Stimulated activated CD4-positive, alpha-beta T cell treated with anti-CD3 and anti-CD28 coated beads, Interleukin-15, amount 100 ng/mL, for 48 hours (primary cell): ENCODE measurements at regions not wholly inside any gene's neighbourhood (a gene's known extent, or its start where the extent isn't known, plus 50 kb on each side); places are given as distances from the start of the nearest gene placed in this dataset.

Experiments
- DNase-seq, 2 donors: peaks; one replicate each; pipeline ENCODE4 v3.0.0-alpha.2; 2020; ENCODE audit warnings: low read depth in 2 of 2

DNA sequence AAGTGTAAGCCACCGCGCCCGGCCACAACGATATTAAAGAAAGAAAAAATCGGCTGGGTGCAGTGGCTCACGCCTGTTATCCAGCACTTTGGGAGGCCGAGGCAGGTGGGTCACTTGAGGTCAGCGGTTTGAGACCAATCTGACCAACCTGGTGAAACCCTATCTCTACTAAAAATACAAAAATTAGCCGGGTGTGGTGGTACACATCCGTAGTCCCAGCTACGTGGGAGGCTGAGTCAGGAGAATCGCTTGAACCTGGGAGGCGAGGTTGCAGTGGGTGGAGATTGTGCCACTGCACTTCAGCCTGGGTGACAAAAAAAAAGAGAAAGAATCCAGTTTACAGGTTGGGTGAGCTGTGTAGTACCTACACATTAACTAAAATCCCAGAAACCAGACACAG is 99.9 kb upstream of the CACNA1A start:
- no peak for DNase-seq

DNA sequence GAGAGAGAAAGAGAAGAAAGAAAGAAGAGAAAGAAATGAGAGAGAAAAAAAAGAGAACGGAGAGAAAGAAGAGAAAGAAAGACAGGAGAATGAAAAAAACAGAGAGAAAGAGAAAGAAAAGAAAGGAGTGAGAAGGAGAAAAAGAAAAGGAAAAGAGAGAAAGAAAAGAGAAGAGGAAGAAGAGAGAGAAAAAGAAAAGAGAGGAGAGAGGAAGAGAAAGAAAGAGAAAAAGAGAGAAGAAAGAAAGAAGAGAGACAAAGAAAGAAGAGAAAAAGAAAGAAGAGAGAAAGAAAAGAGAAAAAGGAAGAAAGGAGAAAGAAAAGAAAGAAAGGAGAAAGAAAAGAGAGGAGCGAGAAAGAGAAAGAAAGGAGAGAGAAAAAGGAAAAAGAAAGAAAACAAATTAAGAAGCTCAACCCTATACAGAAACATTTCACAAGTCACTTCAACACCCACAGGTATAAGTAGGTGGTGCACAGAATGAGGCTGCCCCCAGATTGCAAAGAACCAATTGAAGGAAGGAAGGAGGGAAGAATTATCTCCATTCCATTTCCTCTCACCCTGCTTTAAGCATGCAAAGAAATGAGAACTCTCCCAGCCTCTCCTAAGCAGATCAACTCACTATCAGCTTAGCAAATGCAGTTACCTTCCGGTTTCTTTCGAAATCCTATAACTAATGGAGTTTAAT is 98.8 kb upstream of the CACNA1A start:
- DNase-seq, result no peak

DNA sequence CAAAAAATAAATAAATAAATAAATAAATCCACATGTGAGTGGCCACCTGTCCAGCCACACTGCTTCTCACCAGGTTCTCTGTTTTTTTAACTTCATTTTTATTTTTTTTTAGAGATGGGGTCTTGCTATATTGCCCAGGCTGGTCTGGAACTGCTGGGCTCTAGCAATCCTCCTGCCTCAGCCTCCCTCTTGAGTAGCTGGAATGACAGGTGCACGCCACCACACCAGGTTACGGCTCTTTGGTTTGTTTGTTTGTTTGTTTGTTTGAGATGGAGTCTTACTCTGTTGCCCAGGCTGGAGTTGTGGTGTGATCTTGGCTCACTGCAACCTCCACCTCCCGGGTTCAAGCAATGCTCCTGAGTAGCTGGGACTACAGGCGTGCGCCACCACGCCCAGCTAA is 94.5 kb upstream of the CACNA1A start:
- DNase-seq, result no peak

DNA sequence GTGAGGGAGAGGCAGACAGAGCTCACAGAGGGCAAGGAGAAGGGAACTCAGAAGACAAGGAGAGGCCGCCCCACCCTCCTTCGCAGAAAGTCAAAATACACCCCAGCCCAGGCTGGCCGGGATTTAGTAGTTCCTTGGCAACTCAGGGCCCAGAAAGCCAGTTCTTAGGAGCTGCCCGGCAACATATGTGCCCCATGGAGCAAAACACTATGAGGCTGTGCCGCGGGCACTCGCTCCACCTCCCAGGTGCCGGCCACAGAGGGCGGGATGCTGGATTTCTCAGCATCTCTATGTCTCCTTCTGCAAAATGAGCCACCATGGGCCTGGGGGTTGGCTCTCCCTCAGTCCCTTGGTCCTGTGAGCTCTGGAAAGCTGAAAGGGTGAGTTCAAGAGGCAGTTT is 93.8 kb upstream of the CACNA1A start:
- no peak for DNase-seq

DNA sequence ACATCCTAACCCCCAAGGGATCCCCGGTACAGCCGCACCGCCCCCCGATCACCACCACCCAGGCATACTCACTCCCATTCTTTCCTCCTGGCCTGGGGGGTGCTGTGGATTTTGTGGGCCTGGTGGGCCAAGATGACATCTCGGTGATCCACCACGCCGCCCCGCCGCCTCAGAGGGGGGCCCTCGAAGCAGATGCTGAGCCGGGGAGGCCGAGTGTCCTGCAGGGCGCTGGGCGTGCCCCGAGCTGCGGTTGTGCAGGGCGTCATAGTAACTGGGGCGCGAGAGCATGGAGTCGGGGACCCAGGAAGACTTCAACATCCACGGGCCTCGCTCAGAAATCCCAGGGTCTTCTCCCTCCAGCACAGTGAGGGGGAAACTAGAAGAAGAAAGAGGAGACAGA is 93.4 kb upstream of the CACNA1A start:
- no peak for DNase-seq

DNA sequence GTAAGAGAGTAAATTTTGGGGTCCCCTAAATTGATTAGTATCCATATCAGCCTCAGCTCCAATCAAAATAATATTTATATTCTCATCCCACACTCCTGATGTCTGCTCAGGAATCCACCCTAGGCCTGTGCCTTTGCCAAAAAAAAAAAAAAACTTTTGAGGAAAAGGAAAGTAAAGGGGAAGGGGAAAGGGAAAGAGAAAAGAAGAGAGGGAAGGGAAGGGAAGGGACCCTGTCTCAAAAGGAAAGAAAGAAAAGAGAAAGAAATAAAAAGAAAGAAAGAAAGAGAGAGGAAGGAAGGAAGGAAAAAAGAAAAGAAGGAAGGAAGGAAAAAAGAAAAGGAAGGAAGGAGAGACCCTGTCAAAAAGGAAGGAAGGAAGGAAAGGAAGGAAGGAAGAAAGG is 91.8 kb upstream of the CACNA1A start:
- DNase-seq, result no peak

DNA sequence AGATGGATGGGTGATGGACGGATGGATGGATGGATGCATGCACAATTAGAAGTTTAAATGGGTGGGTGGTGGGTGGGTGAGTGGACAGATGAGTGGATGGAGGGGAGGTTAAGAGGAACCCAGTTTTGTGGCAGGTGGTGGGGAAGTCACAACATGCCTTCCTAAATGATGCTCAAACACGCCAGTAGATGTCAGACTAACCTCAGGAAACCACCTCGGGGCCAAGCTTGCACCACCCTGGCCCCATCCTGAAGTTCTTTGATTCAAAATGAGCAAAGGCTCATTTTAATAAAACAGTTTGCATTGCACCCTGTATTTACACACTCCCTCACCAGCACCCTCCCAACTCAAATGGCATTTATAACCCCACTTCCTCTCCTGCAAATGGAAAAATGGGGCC is 91.4 kb upstream of the CACNA1A start:
- DNase-seq, result peak; percentile 23 to 24

GRCh38 chr19:13588957-13589833 is 82.9 kb upstream of the CACNA1A start:
- peak; percentile 56 to 78 for DNase-seq

- DNase-seq, result no peak
Measured at GRCh38 chr19:13585512-13585911, 79.2 kb upstream of the CACNA1A start.

DNA sequence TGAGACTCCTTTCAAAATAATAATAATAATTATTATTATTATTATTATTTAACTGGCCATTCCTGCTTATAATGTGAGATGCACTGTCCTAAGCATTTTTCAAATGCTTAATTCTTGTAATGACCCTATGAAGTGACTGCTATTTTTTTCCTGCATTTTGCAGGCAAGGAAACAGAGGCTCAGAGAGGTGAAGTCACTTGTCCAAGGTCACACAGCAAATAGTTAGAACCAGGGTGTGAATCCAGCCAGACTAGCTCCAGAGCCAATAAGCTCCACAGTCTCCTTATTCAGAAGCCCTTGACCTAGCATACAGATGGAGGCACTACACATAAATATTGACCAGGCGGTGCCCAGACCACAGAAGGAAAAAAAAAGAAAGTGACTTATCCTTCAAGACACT is 77.5 kb upstream of the CACNA1A start:
- no peak for DNase-seq

DNA sequence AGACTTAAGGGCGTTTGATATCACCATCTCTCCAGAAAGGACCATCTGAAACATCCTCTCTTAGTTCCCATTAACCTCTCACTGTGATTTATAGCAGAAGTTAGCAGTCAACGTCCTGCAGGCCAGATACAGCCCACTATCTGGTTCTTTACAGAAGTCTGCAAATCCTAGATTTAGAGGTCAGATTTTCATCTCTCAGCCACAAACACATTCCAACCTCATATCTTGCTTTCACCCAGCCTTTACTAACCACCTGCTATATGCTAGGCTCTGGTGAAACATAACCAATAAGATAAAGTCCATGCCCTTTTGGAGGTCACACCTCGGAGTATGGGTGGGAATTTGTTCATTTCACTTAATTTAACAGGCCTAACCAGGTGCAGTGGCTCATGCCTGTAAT is 76.8 kb upstream of the CACNA1A start:
- DNase-seq, result no peak

- DNase-seq, result no peak
Measured at GRCh38 chr19:13581576-13581975, 75.3 kb upstream of the CACNA1A start.

DNA sequence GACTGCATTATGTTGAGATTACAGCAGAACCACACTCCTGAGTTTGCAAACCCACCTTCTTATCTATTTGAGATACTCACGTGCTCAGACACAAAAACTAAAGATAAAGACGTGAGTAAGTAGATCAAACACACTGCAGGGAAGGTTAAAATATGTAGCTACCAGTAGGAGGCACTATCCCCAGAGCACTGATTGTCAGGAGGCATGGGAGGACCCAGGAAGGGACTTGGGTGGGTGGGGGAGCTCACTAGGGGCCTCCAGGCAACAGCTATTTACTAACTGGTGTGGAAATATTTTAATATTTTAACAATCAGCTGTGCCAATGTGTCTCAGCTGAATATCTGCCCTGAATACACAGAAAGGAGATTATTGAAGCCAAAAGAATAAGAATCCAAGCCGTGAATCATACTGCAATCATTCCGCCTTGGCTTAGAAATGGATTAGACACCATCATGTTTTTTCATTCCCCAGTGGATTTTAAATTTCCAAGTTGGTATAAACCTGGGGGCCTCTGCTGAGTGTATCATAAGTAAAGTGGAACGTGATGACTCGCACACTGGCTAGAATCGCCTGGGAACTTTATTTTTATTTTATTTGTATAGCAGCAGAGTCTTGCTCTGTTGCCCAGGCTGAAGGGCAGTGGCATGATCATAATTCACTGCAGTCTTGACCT is 73.2 kb upstream of the CACNA1A start:
- no peak for DNase-seq

DNA sequence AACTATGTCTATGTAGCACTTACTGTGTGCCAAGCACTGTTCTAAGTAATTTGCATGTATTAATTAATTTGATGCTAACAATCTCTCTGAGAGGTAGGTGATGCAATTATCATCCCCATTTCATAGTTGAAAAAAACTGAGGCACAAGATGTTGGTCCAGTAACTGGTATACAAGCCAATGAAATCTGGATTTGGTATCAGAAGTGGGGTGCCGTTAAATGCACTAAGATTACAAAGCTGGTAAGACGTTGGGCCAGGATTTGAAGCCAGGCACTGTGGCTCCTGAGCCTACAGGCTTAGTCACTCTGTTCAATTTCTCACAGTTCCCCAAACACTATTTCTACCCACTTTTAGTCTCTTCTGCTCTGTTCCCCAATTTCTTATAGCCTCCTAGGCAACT is 70.4 kb upstream of the CACNA1A start:
- DNase-seq, result no peak

DNA sequence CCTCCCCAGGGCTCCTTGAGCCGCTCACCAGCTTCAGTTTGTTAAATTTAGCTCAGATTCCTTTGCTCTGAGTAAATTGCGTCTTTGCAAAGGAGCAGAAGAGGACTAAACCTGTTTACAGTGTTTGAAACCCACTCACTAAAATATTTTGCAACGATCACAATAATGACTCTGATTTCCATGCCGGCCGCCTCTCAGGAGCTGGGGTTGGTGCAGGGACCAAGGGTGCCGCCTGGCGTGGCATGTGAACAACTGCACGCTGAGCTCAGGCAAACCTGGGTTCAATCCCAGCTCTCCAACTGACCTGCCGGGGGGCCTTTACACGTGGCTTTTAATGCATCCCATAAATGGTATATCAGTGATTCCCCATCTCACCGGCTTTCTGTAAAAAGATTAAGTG is 68.7 kb upstream of the CACNA1A start:
- DNase-seq, result no peak

DNA sequence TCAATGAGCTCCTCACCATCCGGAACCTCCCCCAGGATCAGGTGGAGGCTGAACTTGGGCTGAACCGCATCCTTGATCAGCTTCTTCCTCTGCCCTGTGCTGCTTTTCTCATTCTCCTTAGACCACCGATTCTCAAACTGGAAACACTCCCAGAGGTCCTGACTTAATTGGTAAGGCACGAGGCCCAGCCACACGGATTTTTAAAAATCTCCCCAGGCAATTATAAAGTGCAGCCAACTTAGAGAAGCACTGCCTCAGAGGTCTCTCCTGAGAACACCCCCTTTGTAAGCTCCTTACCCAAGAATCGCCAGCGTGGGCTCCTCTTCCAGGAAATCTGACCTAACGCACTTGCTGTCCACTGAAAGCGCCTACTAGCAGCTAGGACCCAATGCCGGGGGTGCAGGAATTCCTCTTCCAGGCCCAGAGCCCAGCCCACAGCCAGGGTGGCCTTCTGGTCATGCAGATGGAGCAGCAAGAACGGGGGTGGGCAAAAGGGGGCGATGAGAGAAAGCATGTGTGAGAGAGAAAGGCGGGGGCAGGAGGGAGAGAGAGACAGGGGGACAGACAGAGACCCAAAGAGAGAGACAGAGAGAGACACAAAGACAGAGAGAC is 66.9 kb upstream of the CACNA1A start:
- no peak for DNase-seq

- no peak for DNase-seq
Measured at GRCh38 chr19:13561461-13561860, 55.2 kb upstream of the CACNA1A start.

- DNase-seq, result no peak
Measured at GRCh38 chr19:13557756-13558398, 51.6 kb upstream of the CACNA1A start.

- DNase-seq, result no peak
Measured at GRCh38 chr19:13556552-13556951, 50.3 kb upstream of the CACNA1A start.
